GM12873 (cell line): ENCODE measurements at regions not wholly inside any gene's neighbourhood (a gene's known extent, or its start where the extent isn't known, plus 50 kb on each side); places are given as distances from the start of the nearest gene placed in this dataset.

Experiments used
- CTCF ChIP-seq: IDR thresholded peaks from 2 replicates; pipeline ENCODE4 v1.5.1; 2012; ENCODE audit warnings: low read depth, mild to moderate bottlenecking, moderate library complexity, low read length, control low read depth; ENCODE audit not compliant: insufficient read depth; ENCODE audit errors: missing control alignments

- no peak for TF ChIP-seq CTCF
Observed at GRCh38 chr9:21589344-21590056, 107.4 kb upstream of the IFNE start.

GRCh38 chr9:21590058-21590996 is 108.2 kb upstream of the IFNE start:
- TF ChIP-seq CTCF, result no peak

GRCh38 chr9:21591221-21592062 is 109.3 kb upstream of the IFNE start:
- no peak for TF ChIP-seq CTCF

GRCh38 chr9:21592063-21592338 is 109.9 kb upstream of the IFNE start:
- no peak for TF ChIP-seq CTCF

GRCh38 chr9:21597284-21597683 is 115.2 kb upstream of the IFNE start:
- TF ChIP-seq CTCF, result no peak

GRCh38 chr9:21598749-21599148 is 116.6 kb upstream of the IFNE start:
- no peak for TF ChIP-seq CTCF

GRCh38 chr9:21605489-21605931 is 123.4 kb upstream of the IFNE start:
- TF ChIP-seq CTCF, result no peak
